K562 (cell line): ENCODE measurements at regions not wholly inside any gene's neighbourhood (a gene's known extent, or its start where the extent isn't known, plus 50 kb on each side); places are given as distances from the start of the nearest gene placed in this dataset.

ENCODE experiments used
- C11orf30 ChIP-seq: fragments of 450-650 bp; IDR thresholded peaks from 2 replicates; pipeline ENCODE4 v1.6.1; 2016; ENCODE audit warnings: low read depth, mild to moderate bottlenecking
- CBFA2T3 ChIP-seq: fragments of 450-650 bp; IDR thresholded peaks from 2 replicates; pipeline ENCODE4 v1.6.1; 2017
- CHD1 ChIP-seq: fragments of 200-600 bp; sonication (generic); IDR thresholded peaks from one replicate; pipeline ENCODE4 v1.6.1; 2012; ENCODE audit warnings: mild to moderate bottlenecking, moderate library complexity, low read length, inconsistent platforms
- CREBBP ChIP-seq: IDR thresholded peaks from one replicate; pipeline ENCODE4 v1.6.1; 2012; ENCODE audit warnings: low read depth, mild to moderate bottlenecking, control low read depth, inconsistent platforms, low read length
- ELF4 ChIP-seq: fragments of 450-650 bp; formaldehyde crosslinking; IDR thresholded peaks from 2 replicates; pipeline ENCODE4 v1.4.0; 2022; ENCODE audit warnings: missing genetic modification characterization
- HMGN3 ChIP-seq: IDR thresholded peaks from 2 replicates; pipeline ENCODE4 v1.6.1; 2011; ENCODE audit warnings: borderline replicate concordance, low read depth, mild to moderate bottlenecking, mixed read lengths, low read length; ENCODE audit not compliant: insufficient read length; ENCODE audit errors: extremely low read depth
- MCM3 ChIP-seq: fragments of 450-650 bp; IDR thresholded peaks from 2 replicates; pipeline ENCODE4 v1.6.1; 2016
- NR4A1 ChIP-seq, 2 experiments: fragments of 250-450 bp in 1 of 2; fragments of 450-650 bp in 1 of 2; sonication (Bioruptor Pico) in 1 of 2; IDR thresholded peaks; 2 replicates each; pipeline versions ENCODE4 v1.4.0 to v1.6.1; 2016 to 2020; ENCODE audit warnings: mild to moderate bottlenecking in 2 of 2, missing compliant biosample characterization in 1 of 2, missing genetic modification characterization in 1 of 2, moderate library complexity in 1 of 2
- RAD51 ChIP-seq: fragments of 450-650 bp; IDR thresholded peaks from 2 replicates; pipeline ENCODE4 v1.7.1; 2016; ENCODE audit warnings: low read depth, mild to moderate bottlenecking, borderline replicate concordance
- SMARCA4 ChIP-seq: fragments of 450-650 bp; IDR thresholded peaks from 2 replicates; pipeline ENCODE4 v1.6.1; 2016
- SMARCC2 ChIP-seq: fragments of 450-650 bp; IDR thresholded peaks from 2 replicates; pipeline ENCODE4 v1.6.1; 2017; ENCODE audit warnings: antibody characterized with exemption, moderate library complexity, mild to moderate bottlenecking, low read depth
- SREBF2 ChIP-seq: sonication (generic); formaldehyde crosslinking; IDR thresholded peaks from 2 replicates; pipeline ENCODE4 v1.4.0; 2020; ENCODE audit warnings: mild to moderate bottlenecking, missing genetic modification reagents
- TAF7 ChIP-seq: fragments of 450-650 bp; IDR thresholded peaks from 2 replicates; pipeline ENCODE4 v1.6.1; 2016; ENCODE audit warnings: missing genetic modification characterization, missing compliant biosample characterization
- TSC22D4 ChIP-seq: fragments of 450-650 bp; IDR thresholded peaks from 2 replicates; pipeline ENCODE4 v1.6.1; 2016; ENCODE audit warnings: missing genetic modification characterization, missing biosample characterization, control low read depth
- TF ChIP-seq, protein P1 (sequence below): conservative IDR thresholded peaks from 2 replicates; pipeline ENCODE4 v1.6.1; 2011; ENCODE audit warnings: low read depth, mild to moderate bottlenecking, low read length; ENCODE audit not compliant: control insufficient read depth
- TF ChIP-seq, protein P2 (sequence below): fragments of 250-450 bp; sonication (Bioruptor Pico); IDR thresholded peaks from 2 replicates; pipeline ENCODE4 v1.8.0; 2022; ENCODE audit warnings: moderate library complexity, mild to moderate bottlenecking, inconsistent platforms
- TF ChIP-seq, protein P3 (sequence below): fragments of 450-650 bp; IDR thresholded peaks from 2 replicates; pipeline ENCODE4 v1.6.1; 2016; ENCODE audit warnings: antibody characterized with exemption
- TF ChIP-seq, protein P4 (sequence below): IDR thresholded peaks from 3 replicates; pipeline ENCODE4 v1.6.1; 2011; ENCODE audit warnings: borderline replicate concordance, mild to moderate bottlenecking, moderate library complexity; ENCODE audit not compliant: insufficient read length; ENCODE audit errors: extremely low read depth
- TF ChIP-seq, protein P5 (sequence below): sonication (generic); formaldehyde crosslinking; IDR thresholded peaks from 2 replicates; pipeline ENCODE4 v1.4.0; 2020; ENCODE audit warnings: mild to moderate bottlenecking, missing genetic modification reagents
- TF ChIP-seq, protein P6 (sequence below), 3 experiments: fragments of 200-800 bp in 1 of 3; sonication (Bioruptor generic) in 1 of 3; sonication (generic) in 1 of 3; formaldehyde crosslinking in 1 of 3; IDR thresholded peaks; 2 replicates each; pipeline versions ENCODE4 v1.6.1 to v1.8.0; 2016 to 2022; ENCODE audit warnings: mild to moderate bottlenecking in 2 of 3, missing compliant biosample characterization in 2 of 3, missing genetic modification characterization in 2 of 3, missing genetic modification reagents in 1 of 3

DNA sequence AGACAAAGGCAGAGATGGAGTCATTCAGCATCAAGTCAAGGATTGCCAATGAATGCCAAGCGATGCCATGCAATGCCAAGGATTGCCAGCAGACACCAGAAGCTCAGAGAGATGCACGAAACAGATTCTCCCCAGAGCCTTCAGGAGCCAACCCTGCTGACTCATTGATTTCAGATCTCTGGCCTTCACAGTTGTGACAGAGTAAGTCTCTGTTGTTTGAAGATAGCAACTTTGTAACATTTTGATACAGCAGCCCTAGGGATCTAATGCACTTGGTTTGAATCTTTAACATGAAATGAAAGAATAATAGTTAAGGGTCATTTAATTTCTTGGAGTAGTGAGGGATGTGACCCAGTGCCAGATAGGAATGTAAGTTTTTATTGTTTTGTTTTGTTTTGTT, 287.4 kb upstream of the RUNX1 start (continued):
- TF ChIP-seq, protein P1, sequence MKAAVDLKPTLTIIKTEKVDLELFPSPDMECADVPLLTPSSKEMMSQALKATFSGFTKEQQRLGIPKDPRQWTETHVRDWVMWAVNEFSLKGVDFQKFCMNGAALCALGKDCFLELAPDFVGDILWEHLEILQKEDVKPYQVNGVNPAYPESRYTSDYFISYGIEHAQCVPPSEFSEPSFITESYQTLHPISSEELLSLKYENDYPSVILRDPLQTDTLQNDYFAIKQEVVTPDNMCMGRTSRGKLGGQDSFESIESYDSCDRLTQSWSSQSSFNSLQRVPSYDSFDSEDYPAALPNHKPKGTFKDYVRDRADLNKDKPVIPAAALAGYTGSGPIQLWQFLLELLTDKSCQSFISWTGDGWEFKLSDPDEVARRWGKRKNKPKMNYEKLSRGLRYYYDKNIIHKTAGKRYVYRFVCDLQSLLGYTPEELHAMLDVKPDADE, result no peak
- TF ChIP-seq, protein P2, sequence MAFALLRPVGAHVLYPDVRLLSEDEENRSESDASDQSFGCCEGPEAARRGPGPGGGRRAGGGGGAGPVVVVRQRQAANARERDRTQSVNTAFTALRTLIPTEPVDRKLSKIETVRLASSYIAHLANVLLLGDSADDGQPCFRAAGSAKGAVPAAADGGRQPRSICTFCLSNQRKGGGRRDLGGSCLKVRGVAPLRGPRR (CRISPR knock-in tag), result no peak
- TF ChIP-seq NR4A1 (CRISPR knock-in tag; IDR thresholded peaks at IDR 0.05) (no peak), NR4A1 (tag; IDR thresholded peaks at IDR 0.05) (no peak), TSC22D4 (tag) (no peak), CREBBP (no peak), MCM3 (no peak), SMARCC2 (peak; percentile 39; the same call in 1 of the 2 replicates), CBFA2T3 (peak; percentile 78), SREBF2 (CRISPR knock-in tag) (no peak), SMARCA4 (peak; percentile 77), CHD1 (no peak), HMGN3 (no peak), RAD51 (no peak), TAF7 (no peak), ELF4 (CRISPR knock-in tag) (no peak), C11orf30 (peak; percentile 95)
- TF ChIP-seq, protein P3, sequence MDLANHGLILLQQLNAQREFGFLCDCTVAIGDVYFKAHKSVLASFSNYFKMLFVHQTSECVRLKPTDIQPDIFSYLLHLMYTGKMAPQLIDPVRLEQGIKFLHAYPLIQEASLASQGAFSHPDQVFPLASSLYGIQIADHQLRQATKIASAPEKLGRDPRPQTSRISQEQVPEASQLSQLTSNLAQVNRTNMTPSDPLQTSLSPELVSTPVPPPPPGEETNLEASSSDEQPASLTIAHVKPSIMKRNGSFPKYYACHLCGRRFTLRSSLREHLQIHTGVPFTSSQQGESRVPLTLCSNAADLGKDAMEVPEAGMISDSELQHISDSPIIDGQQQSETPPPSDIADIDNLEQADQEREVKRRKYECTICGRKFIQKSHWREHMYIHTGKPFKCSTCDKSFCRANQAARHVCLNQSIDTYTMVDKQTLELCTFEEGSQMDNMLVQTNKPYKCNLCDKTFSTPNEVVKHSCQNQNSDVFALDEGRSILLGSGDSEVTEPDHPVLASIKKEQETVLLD, result no peak
- TF ChIP-seq, protein P4, sequence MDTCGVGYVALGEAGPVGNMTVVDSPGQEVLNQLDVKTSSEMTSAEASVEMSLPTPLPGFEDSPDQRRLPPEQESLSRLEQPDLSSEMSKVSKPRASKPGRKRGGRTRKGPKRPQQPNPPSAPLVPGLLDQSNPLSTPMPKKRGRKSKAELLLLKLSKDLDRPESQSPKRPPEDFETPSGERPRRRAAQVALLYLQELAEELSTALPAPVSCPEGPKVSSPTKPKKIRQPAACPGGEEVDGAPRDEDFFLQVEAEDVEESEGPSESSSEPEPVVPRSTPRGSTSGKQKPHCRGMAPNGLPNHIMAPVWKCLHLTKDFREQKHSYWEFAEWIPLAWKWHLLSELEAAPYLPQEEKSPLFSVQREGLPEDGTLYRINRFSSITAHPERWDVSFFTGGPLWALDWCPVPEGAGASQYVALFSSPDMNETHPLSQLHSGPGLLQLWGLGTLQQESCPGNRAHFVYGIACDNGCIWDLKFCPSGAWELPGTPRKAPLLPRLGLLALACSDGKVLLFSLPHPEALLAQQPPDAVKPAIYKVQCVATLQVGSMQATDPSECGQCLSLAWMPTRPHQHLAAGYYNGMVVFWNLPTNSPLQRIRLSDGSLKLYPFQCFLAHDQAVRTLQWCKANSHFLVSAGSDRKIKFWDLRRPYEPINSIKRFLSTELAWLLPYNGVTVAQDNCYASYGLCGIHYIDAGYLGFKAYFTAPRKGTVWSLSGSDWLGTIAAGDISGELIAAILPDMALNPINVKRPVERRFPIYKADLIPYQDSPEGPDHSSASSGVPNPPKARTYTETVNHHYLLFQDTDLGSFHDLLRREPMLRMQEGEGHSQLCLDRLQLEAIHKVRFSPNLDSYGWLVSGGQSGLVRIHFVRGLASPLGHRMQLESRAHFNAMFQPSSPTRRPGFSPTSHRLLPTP, result no peak
- TF ChIP-seq, protein P5, sequence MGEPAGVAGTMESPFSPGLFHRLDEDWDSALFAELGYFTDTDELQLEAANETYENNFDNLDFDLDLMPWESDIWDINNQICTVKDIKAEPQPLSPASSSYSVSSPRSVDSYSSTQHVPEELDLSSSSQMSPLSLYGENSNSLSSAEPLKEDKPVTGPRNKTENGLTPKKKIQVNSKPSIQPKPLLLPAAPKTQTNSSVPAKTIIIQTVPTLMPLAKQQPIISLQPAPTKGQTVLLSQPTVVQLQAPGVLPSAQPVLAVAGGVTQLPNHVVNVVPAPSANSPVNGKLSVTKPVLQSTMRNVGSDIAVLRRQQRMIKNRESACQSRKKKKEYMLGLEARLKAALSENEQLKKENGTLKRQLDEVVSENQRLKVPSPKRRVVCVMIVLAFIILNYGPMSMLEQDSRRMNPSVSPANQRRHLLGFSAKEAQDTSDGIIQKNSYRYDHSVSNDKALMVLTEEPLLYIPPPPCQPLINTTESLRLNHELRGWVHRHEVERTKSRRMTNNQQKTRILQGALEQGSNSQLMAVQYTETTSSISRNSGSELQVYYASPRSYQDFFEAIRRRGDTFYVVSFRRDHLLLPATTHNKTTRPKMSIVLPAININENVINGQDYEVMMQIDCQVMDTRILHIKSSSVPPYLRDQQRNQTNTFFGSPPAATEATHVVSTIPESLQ, result no peak
- TF ChIP-seq, protein P6, sequence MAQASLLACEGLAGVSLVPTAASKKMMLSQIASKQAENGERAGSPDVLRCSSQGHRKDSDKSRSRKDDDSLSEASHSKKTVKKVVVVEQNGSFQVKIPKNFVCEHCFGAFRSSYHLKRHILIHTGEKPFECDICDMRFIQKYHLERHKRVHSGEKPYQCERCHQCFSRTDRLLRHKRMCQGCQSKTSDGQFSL (CRISPR knock-in tag; IDR thresholded peaks at IDR 0.05), result no peak
- TF ChIP-seq, protein P6 (tag; IDR thresholded peaks at IDR 0.05), result no peak
